ENCODE measurements at regions not wholly inside any gene's neighbourhood (a gene's known extent, or its start where the extent isn't known, plus 50 kb on each side); places are given as distances from the start of the nearest gene placed in this dataset.

GRCh38 chr12:127790376-127790775, 476.6 kb upstream of the TMEM132C start:
- no peak overlapping the region for H3K4me3 ChIP-seq (ENCODE audit: low read depth, low read length)
- H3K27ac ChIP-seq (ENCODE audit: low read depth, low read length), result no peak overlapping the region
- TF ChIP-seq CTCF (IDR thresholded peaks at IDR 0.05; ENCODE audit: low read depth, low read length), result no peak
- no peak for DNase-seq (ENCODE audit: low read depth, low spot score)
- peaks cover 32% of the 10 kb centered on the region for H3K9me3 ChIP-seq (ENCODE audit: control insufficient read depth, insufficient read depth, low read length)
- CTCF ChIA-PET, result no interaction called here
- POLR2A ChIA-PET, result no interaction called here
- H3K27me3 ChIP-seq (ENCODE audit: control insufficient read depth, insufficient read depth, low read length), result no peaks in the 10 kb centered on the region

DNA sequence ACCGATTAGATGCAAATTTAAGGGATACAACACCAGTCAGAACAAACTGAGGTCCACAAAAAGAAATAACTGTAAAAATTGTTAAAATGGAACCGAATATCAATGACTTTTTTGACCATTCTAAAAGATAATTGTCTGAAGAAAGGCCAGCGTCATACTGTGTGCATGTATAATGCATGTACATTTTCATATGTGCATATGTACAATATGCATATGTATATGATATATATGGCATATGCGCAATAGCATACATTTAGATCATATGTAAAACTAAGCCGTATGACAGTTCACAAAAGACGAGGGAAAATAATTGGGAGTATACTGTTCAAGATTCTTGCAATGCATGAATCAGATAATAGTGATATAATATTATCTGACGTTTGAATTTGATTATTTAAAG, 475.8 kb upstream of the TMEM132C start:
- no peak for DNase-seq (ENCODE audit: low read depth, low spot score)
- Histone ChIP-seq H3K9me3 (ENCODE audit: control insufficient read depth, insufficient read depth, low read length) (peaks cover 27% of the 10 kb centered on the region), H3K27me3 (ENCODE audit: control insufficient read depth, insufficient read depth, low read length) (no peaks in the 10 kb centered on the region), H3K4me3 (ENCODE audit: low read depth, low read length) (no peak overlapping the region), H3K27ac (ENCODE audit: low read depth, low read length) (no peak overlapping the region)
- no peak for TF ChIP-seq CTCF (IDR thresholded peaks at IDR 0.05; ENCODE audit: low read depth, low read length)
- CTCF ChIA-PET, result no interaction called here
- POLR2A ChIA-PET, result no interaction called here

GRCh38 chr12:127797918-127798317, 469.1 kb upstream of the TMEM132C start:
- no peak for DNase-seq (ENCODE audit: low read depth, low spot score)
- ChIA-PET CTCF (no interaction called here), POLR2A (no interaction called here)
- Histone ChIP-seq H3K27ac (ENCODE audit: low read depth, low read length) (no peak overlapping the region), H3K4me3 (ENCODE audit: low read depth, low read length) (no peak overlapping the region), H3K9me3 (ENCODE audit: control insufficient read depth, insufficient read depth, low read length) (peaks cover 6% of the 10 kb centered on the region; the same call in 1 of the 2 replicates), H3K27me3 (ENCODE audit: control insufficient read depth, insufficient read depth, low read length) (no peaks in the 10 kb centered on the region)
- no peak for TF ChIP-seq CTCF (IDR thresholded peaks at IDR 0.05; ENCODE audit: low read depth, low read length)

DNA sequence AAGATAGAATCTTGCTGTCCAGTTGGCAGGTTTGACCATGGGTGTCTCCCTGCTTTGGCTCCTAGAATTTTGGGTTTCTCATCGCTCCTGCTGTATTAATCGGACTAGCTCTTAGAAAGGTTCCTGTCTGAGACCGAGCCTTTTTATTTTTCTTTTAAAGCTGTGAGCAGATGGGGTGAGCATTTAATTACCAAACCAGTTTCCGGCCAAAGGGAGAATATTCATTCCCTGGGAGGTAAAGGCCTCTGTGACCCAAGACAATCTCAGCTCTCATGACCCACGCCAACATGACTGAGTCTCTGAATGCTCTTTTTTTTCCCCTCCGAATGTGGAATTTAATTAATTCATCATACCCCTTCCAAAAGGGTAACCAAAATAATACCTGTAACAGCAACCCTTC, 464.7 kb upstream of the TMEM132C start:
- no peak for DNase-seq (ENCODE audit: low read depth, low spot score)
- CTCF ChIA-PET, result no interaction called here

DNA sequence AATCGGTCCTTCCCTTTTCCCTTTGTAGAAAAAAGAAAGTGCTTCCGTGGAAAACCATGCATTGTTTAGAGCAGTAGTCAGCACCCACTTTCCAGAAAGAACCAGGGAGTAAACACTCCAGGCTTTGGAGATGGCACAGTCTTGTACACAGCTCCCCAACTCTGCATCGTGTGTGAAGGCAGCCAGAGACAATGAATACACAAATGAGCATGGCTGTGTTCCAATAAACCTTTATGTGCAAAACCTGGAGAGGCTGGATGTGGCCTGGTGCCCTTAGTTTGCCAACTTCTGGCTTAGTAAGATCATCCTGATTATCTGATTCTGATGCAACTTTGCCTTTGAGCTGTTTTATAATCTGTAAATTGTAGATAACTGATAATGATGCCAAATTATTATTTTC, 463.4 kb upstream of the TMEM132C start:
- TF ChIP-seq CTCF (IDR thresholded peaks at IDR 0.05; ENCODE audit: low read depth, low read length), result no peak
- Histone ChIP-seq H3K27me3 (ENCODE audit: control insufficient read depth, insufficient read depth, low read length) (no peaks in the 10 kb centered on the region), H3K27ac (ENCODE audit: low read depth, low read length) (no peak overlapping the region), H3K4me3 (ENCODE audit: low read depth, low read length) (no peak overlapping the region), H3K9me3 (ENCODE audit: control insufficient read depth, insufficient read depth, low read length) (peaks cover 24% of the 10 kb centered on the region; the same call in 1 of the 2 replicates)
- DNase-seq (ENCODE audit: low read depth, low spot score), result no peak
- ChIA-PET CTCF (no interaction called here), POLR2A (no interaction called here)

More for the DNA sequence above, 464.7 kb upstream of the TMEM132C start:
- no peaks in the 10 kb centered on the region for H3K27me3 ChIP-seq (ENCODE audit: control insufficient read depth, insufficient read depth, low read length)
- no peak for TF ChIP-seq CTCF (IDR thresholded peaks at IDR 0.05; ENCODE audit: low read depth, low read length)
- H3K27ac ChIP-seq (ENCODE audit: low read depth, low read length), result no peak overlapping the region
- no peak overlapping the region for H3K4me3 ChIP-seq (ENCODE audit: low read depth, low read length)
- H3K9me3 ChIP-seq (ENCODE audit: control insufficient read depth, insufficient read depth, low read length), result peaks cover 24% of the 10 kb centered on the region; the same call in 1 of the 2 replicates
- POLR2A ChIA-PET, result no interaction called here
